Activated T-cell treated with anti-CD3 and anti-CD28 coated beads, Interleukin-2, amount 50 U/mL, for 72 hours (primary cell): ENCODE measurements at regions not wholly inside any gene's neighbourhood (a gene's known extent, or its start where the extent isn't known, plus 50 kb on each side); places are given as distances from the start of the nearest gene placed in this dataset.

Experiments
- ATAC-seq, 2 donors: fragments of 150-1000 bp; cut with Tn5 transposase; replicated peaks in 1 of 2; 2 replicates each; pipeline ENCODE4 v1.10.0; 2021; ENCODE audit warnings: moderate library complexity in 2 of 2, mild to moderate bottlenecking in 1 of 2
- DNase-seq, 2 donors: peaks; one replicate each; pipeline ENCODE4 v3.0.0; 2021 to 2022; ENCODE audit warnings: mixed read lengths in 1 of 2
- H3K27ac Mint-ChIP-seq: one replicate; pipeline ENCODE4 v1.8.0; 2022; ENCODE audit warnings: mild to moderate bottlenecking, moderate library complexity, mixed read lengths
- H3K27me3 Mint-ChIP-seq: one replicate; pipeline ENCODE4 v1.8.0; 2022; ENCODE audit warnings: low read depth, mixed read lengths
- H3K36me3 Mint-ChIP-seq, 2 donors: one replicate each; pipeline ENCODE4 v1.8.0; 2022; ENCODE audit warnings: mixed read lengths in 2 of 2, mild to moderate bottlenecking in 1 of 2; ENCODE audit not compliant: insufficient read depth in 2 of 2
- H3K4me1 Mint-ChIP-seq: one replicate; pipeline ENCODE4 v1.8.0; 2022; ENCODE audit warnings: low read depth, mixed read lengths
- H3K4me3 Mint-ChIP-seq, 2 donors: one replicate each; pipeline ENCODE4 v1.8.0; 2022; ENCODE audit warnings: mild to moderate bottlenecking in 2 of 2, mixed read lengths in 2 of 2, moderate library complexity in 2 of 2
- H3K9me3 Mint-ChIP-seq, 2 donors: one replicate each; pipeline ENCODE4 v1.8.0; 2022; ENCODE audit warnings: mixed read lengths in 2 of 2

DNA sequence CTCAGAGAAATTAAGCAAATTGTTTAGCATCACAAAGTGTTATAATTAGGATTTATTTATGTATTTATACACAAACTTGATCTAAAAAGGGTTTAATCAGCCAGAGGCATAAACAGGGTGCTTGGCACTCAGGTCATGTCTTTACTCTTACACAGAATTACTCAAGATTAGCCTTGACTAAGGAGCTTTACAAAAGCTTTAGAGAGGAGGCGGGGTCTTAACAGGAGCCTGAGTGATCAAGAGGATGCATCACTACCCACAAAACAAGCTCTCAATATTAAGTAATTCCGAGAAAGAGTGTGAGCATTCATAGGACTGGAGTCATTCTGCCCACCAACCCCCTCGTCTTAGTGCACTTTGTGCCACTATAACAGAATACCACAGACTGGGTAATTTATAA lies 103.0 kb downstream of the SPATA19 start:
- no peaks in the 10 kb centered on the region for H3K27me3 Mint-ChIP-seq
- no peak for DNase-seq
- no peaks in the 10 kb centered on the region for H3K4me1 Mint-ChIP-seq
- no peak overlapping the region for H3K4me3 Mint-ChIP-seq
- no peaks in the 10 kb centered on the region for H3K36me3 Mint-ChIP-seq
- ATAC-seq, result peak in 1 of 2 donors; percentile 42
- no peak overlapping the region for H3K27ac Mint-ChIP-seq
- peaks cover 9 to 12% of the 10 kb centered on the region in 2 donors for H3K9me3 Mint-ChIP-seq

DNA sequence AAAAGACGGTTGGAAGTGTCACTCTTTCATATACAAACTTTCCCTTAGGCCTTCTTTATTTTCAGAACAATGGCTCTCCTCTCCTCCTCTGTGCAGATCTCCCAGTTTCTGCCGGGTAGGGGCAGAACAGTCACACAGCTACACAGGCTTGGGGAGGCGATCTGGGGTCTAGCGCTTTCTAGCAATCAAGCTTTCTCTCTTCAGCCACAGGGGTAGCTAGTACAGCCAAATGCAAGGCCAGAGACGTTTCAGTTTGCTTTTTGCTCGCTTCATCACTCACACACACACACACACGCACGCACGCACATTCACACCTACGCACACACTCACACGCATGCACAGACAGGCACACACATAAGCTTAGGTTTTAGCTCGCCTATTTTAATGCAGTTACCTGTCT lies 104.3 kb downstream of the SPATA19 start:
- Mint-ChIP-seq H3K9me3 (peaks cover 9 to 12% of the 10 kb centered on the region in 2 donors), H3K27me3 (no peaks in the 10 kb centered on the region), H3K27ac (no peak overlapping the region), H3K36me3 (no peaks in the 10 kb centered on the region), H3K4me1 (no peaks in the 10 kb centered on the region), H3K4me3 (no peak overlapping the region)
- DNase-seq, result no peak
- no peak for ATAC-seq

DNA sequence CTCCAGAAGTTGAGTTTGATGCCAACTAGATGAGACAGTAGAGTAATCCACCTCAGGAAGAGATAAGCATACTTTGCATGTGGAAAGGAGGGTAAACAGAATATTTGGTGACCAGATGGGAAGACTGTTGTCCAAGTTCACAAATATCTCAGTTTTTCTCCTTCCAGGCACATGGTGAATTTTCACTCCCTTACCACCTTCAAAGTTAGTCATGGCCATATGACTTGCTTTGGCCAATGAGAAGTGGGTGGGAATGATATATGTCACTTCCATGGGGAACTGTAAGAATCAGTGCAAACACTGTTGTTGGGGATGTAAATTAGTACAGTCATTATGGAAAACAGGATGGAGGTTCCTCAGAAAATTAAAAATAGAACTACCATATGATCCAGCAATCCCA lies 105.8 kb downstream of the SPATA19 start:
- no peak overlapping the region for H3K4me3 Mint-ChIP-seq
- H3K4me1 Mint-ChIP-seq, result no peaks in the 10 kb centered on the region
- H3K27ac Mint-ChIP-seq, result no peak overlapping the region
- no peaks in the 10 kb centered on the region for H3K27me3 Mint-ChIP-seq
- peaks cover 9 to 12% of the 10 kb centered on the region in 2 donors for H3K9me3 Mint-ChIP-seq
- DNase-seq (no peak), ATAC-seq (no peak)
- no peaks in the 10 kb centered on the region for H3K36me3 Mint-ChIP-seq

DNA sequence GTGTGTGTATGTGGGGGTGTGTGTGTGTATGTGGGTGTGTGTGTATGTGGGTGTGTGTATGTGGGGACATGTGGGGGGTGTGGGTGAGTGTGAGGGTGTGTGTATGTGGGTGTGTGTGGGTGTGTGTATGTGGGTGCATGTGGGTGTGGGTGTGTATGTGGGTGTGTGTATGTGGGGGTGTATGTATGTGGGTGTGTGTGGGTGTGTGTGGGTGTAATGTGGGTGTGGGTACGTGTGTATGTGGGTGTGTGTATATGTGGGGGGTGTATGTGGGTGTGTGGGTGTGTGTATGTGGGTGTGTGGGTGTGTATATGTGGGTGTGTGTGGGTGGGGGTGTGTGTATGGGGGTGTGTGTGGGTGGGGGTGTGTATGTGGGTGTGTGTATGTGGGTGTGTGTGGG lies 106.7 kb downstream of the SPATA19 start:
- H3K27me3 Mint-ChIP-seq, result no peaks in the 10 kb centered on the region
- H3K9me3 Mint-ChIP-seq, result peaks cover 9 to 12% of the 10 kb centered on the region in 2 donors
- H3K4me1 Mint-ChIP-seq, result no peaks in the 10 kb centered on the region
- DNase-seq (no peak), ATAC-seq (no peak)
- no peak overlapping the region for H3K4me3 Mint-ChIP-seq
- H3K36me3 Mint-ChIP-seq, result no peaks in the 10 kb centered on the region
- H3K27ac Mint-ChIP-seq, result peak overlapping the region; percentile 43

DNA sequence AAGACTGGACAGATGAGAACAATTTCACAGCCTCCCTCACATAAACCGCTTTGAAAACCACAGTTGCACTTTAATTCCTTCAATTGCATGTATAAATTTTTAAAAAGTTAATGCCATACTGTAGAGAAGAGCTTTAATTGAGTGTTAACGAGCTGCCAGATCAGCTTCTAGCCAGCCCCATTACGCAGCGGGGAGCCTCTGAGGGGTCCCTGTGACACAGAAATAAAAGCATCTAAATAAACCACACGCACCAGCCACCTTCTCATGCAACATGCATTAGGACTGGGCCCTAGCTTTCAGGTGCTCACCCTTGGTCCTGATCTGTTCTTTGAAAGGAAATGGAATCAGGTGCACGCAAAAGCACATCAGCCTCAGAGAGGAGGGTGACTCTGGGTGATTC lies 111.7 kb downstream of the SPATA19 start:
- DNase-seq, result no peak
- H3K4me3 Mint-ChIP-seq, result no peak overlapping the region
- peaks cover 3 to 5% of the 10 kb centered on the region in 2 donors for H3K9me3 Mint-ChIP-seq
- no peak overlapping the region for H3K27ac Mint-ChIP-seq
- no peaks in the 10 kb centered on the region for H3K36me3 Mint-ChIP-seq
- no peak for ATAC-seq
- no peaks in the 10 kb centered on the region for H3K4me1 Mint-ChIP-seq
- peaks cover 8% of the 10 kb centered on the region for H3K27me3 Mint-ChIP-seq

DNA sequence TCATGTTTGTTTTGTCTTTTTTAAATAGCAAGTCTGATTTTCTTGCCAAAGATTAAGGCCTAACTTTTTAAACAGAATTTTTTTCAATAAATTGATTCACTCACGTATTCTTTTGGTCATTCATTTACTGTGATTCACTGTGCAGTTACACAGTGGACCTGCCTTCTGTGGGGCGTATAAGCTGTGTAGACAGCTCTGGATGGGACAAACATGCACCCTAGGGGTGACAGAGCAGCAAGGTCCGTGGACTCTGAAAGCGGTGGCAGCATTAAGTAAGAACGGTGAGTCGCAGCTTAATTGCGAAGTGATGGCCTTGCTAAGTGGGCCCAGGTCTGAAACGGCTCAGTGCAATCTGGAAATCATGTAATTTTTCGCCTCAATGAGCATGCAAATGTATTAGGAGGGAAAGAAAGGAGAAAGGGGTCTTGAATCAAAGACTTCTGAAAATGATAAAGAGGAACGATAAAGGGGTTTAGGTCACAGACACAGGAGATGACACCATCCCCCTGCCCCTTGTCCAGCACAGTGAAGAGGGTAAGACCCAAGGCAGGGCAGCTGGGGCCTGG lies 113.1 kb downstream of the SPATA19 start:
- Mint-ChIP-seq H3K27me3 (peaks cover 8% of the 10 kb centered on the region), H3K36me3 (no peaks in the 10 kb centered on the region), H3K4me1 (no peaks in the 10 kb centered on the region), H3K27ac (no peak overlapping the region), H3K9me3 (no peaks in the 10 kb centered on the region), H3K4me3 (no peak overlapping the region)
- no peak for DNase-seq
- ATAC-seq, result no peak

DNA sequence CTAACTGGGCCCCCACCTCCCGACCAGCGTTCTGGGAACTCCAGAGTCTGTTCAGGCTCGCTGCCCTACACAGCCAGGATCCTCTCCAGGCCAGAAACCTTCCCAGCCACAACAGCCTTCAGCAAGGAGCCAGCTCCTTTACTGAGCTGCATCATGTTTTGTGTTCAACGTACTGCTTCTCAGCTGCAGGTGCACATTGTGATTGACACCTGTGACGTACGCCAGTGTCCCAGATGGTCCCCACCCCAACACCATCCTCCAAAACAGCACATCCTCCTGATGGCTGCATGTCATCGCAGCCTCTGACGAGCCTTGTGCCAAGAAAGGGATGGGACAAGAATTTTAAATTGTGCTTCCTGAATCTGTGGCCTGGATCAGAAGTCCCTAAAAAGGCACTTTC lies 117.5 kb downstream of the SPATA19 start:
- H3K36me3 Mint-ChIP-seq, result no peaks in the 10 kb centered on the region
- no peak overlapping the region for H3K27ac Mint-ChIP-seq
- ATAC-seq (no peak), DNase-seq (no peak)
- H3K4me1 Mint-ChIP-seq, result no peaks in the 10 kb centered on the region
- H3K9me3 Mint-ChIP-seq, result no peaks in the 10 kb centered on the region
- H3K27me3 Mint-ChIP-seq, result peaks cover 8% of the 10 kb centered on the region
- H3K4me3 Mint-ChIP-seq, result no peak overlapping the region

DNA sequence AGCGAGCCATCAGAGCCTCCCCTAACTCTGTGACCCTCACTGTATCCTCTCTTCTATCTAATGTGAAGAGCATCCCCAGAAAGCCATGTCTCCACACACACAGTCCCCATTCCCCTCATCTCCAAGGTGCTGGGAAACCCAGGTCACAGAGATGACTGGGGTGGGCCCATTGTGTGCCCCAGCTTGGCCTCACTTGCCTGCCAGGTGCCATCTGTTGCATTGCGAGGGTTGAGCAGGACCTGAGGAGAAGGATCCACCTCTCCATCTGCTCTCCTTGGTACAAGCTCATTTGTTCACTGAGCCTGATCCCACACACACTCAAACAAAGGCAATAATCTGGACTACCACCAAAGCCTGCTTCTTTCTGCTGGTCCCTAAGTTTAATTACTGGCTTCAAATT lies 118.8 kb downstream of the SPATA19 start:
- H3K4me1 Mint-ChIP-seq, result no peaks in the 10 kb centered on the region

DNA sequence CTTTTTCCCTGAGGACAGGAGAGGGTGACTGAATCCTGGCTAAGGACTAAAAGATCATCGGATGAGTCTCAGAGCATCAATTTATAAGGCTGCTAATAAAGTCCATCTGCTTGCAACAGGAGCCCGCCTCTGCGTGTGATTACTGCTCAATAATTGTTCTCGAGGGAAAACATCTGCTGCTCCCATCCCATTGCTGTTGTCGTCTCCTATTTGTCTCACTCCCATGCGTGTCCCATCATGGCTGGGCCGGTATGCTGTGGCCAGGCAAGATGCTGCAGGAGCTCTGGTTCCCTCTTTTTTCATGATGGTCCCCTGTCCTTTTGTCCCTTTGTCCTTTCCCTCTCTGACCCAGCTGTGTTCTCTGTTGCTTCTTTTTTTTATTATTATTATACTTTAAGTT lies 121.2 kb downstream of the SPATA19 start:
- no peaks in the 10 kb centered on the region for H3K4me1 Mint-ChIP-seq
- DNase-seq, result no peak
- no peaks in the 10 kb centered on the region for H3K36me3 Mint-ChIP-seq
- no peaks in the 10 kb centered on the region for H3K9me3 Mint-ChIP-seq
- no peak overlapping the region for H3K27ac Mint-ChIP-seq
- ATAC-seq, result no peak
- H3K4me3 Mint-ChIP-seq, result no peak overlapping the region
- H3K27me3 Mint-ChIP-seq, result no peaks in the 10 kb centered on the region

More for the DNA sequence above, 118.8 kb downstream of the SPATA19 start:
- Mint-ChIP-seq H3K27ac (no peak overlapping the region), H3K27me3 (peaks cover 8% of the 10 kb centered on the region), H3K36me3 (no peaks in the 10 kb centered on the region), H3K4me3 (no peak overlapping the region), H3K9me3 (no peaks in the 10 kb centered on the region)
- DNase-seq (no peak), ATAC-seq (no peak)

DNA sequence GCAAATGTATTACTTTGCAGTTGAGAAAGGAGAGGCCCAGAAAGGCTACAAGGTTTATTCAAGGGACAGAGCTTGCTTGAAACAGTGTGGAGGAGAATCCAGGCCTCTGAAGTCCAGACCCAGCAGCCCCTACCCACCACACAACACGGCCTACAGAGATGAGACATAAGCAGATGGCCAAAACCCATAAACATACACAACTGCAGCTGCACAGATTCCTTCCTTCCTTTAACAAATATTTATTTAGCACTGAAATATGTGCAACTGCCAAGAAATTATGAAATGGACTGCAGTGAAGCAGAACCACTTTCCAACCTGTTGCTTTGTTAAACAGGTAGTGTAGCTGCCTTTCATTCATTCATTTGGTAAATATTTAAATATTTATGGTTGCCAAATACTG lies 122.3 kb downstream of the SPATA19 start:
- ATAC-seq, result no peak
- H3K4me3 Mint-ChIP-seq, result no peak overlapping the region

DNA sequence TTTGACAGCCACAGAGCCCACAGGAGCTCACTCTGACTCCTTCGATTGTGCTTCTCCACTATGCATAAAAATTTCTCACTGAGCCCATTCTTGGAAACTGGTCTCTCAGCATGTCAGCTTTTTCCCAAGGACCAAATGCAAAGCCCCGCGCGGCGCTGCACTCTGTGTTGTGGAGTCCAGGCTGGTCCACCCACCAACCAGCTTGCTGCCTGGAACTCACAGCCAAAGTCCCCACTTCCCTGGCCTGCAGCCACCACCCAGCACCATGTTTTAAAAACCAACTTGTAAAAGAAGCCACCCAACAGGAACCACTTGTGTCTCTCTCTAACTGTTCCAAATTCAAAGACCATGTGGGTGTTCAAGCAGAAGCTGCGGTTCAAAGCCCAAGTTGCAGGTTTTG lies 124.4 kb downstream of the SPATA19 start:
- no peaks in the 10 kb centered on the region for H3K4me1 Mint-ChIP-seq
- no peaks in the 10 kb centered on the region for H3K36me3 Mint-ChIP-seq
- no peak overlapping the region for H3K27ac Mint-ChIP-seq
- no peaks in the 10 kb centered on the region for H3K9me3 Mint-ChIP-seq
- DNase-seq (no peak), ATAC-seq (no peak)
- H3K27me3 Mint-ChIP-seq, result no peaks in the 10 kb centered on the region
- H3K4me3 Mint-ChIP-seq, result no peak overlapping the region

More for the DNA sequence above, 122.3 kb downstream of the SPATA19 start:
- Mint-ChIP-seq H3K27me3 (no peaks in the 10 kb centered on the region), H3K27ac (no peak overlapping the region), H3K9me3 (no peaks in the 10 kb centered on the region), H3K4me1 (no peaks in the 10 kb centered on the region), H3K36me3 (no peaks in the 10 kb centered on the region)
- no peak for DNase-seq

DNA sequence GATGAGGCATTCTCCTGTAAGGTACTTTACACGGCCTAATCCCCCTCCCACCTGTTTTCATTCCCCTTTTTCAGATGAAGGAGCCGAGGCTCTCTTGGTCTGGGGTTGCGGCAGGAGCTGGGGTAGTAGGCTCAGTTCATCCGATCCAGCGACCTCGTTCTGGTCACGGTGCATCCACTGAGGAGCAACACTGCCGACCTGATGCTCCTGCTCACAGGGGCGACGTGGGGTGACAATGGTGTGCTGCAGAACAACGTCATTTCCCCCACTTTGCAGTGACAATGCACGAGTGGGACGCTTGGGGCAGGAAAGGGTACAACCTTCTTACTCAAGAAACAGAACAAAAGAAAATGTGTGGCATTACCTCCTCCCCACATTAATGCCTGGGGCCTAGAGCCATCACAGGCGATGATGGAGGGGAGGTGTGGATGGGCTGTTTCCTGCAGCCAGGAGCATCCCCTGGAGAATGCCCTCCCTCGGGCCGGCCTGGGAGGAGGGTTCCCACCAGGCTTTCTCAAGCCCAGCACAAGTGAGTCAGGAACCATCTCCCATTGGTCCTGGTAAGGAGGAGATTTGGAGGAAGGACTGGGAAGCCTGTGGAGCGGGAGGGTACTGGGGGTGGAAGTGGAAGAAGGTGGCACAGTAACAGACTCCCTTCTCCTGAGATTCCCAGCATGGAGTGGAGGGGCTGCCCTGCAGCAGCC lies 125.6 kb downstream of the SPATA19 start:
- no peak for ATAC-seq
- H3K4me1 Mint-ChIP-seq, result no peaks in the 10 kb centered on the region
- H3K36me3 Mint-ChIP-seq, result no peaks in the 10 kb centered on the region
- no peak overlapping the region for H3K27ac Mint-ChIP-seq
- DNase-seq, result no peak
- H3K4me3 Mint-ChIP-seq, result no peak overlapping the region
- H3K9me3 Mint-ChIP-seq, result no peaks in the 10 kb centered on the region
- no peaks in the 10 kb centered on the region for H3K27me3 Mint-ChIP-seq

DNA sequence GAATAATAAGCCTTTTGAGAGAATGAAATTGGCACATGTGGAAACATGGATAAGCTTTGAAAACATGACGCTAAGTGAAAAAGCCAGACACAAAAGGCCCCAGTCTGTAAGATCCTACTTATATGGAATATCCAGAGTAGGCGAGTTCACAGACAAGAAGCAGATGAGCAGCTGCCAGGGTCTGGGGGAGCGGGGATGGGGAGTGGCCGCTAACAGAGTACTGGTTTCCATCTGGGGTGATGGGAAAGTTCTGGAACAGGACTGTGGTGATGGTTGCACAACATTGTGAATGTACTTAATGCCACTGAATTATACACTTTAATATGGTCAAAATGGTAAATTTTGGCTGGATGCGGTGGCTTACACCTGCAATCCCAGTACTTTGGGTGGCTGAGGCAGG lies 126.5 kb downstream of the SPATA19 start:
- Mint-ChIP-seq H3K4me3 (no peak overlapping the region), H3K27ac (no peak overlapping the region), H3K27me3 (no peaks in the 10 kb centered on the region), H3K9me3 (no peaks in the 10 kb centered on the region), H3K4me1 (no peaks in the 10 kb centered on the region), H3K36me3 (no peaks in the 10 kb centered on the region)
- no peak for DNase-seq
- no peak for ATAC-seq

DNA sequence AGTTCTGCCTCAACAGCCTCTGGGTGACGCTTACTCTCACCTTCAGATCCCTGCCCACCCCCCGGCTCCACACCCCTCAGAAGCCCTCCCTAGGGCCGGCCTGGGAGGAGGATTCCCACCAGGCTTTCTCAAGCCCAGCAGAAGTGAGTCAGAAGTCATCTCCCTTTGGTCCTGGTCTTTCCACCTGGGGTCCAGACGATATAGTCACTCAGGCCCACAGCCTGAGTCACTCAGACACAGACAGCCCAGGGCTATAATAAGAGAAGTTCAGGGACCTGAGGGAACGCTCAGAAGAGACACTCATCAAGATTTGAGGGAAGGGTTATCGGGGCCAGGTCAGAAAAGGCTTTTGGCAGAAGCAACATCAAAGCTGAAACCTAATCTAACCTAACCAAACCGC lies 127.1 kb downstream of the SPATA19 start:
- DNase-seq (no peak), ATAC-seq (no peak)
- no peaks in the 10 kb centered on the region for H3K4me1 Mint-ChIP-seq
- no peak overlapping the region for H3K27ac Mint-ChIP-seq
- no peak overlapping the region for H3K4me3 Mint-ChIP-seq
- no peaks in the 10 kb centered on the region for H3K27me3 Mint-ChIP-seq
- H3K9me3 Mint-ChIP-seq, result no peaks in the 10 kb centered on the region
- H3K36me3 Mint-ChIP-seq, result no peaks in the 10 kb centered on the region
